ENCODE measurements at regions not wholly inside any gene's neighbourhood (a gene's known extent, or its start where the extent isn't known, plus 50 kb on each side); places are given as distances from the start of the nearest gene placed in this dataset.

GRCh38 chr5:2250365-2250950 is 367.7 kb upstream of the IRX4 start:
- no peak overlapping the region for H3K4me3 ChIP-seq (ENCODE audit: low read length)
- no peak overlapping the region for H3K27ac ChIP-seq (ENCODE audit: low read length)
- H3K79me2 ChIP-seq (replicated peaks; ENCODE audit: insufficient read depth, low read length) = no peaks in the 10 kb centered on the region

GRCh38 chr5:2249442-2249841 is 366.7 kb upstream of the IRX4 start:
- H3K79me2 ChIP-seq (replicated peaks; ENCODE audit: insufficient read depth, low read length) = no peaks in the 10 kb centered on the region
- H3K4me2 ChIP-seq (ENCODE audit: low read length) = no peak overlapping the region
- H3K4me3 ChIP-seq (ENCODE audit: low read length) = no peak overlapping the region
- H3K27ac ChIP-seq (ENCODE audit: low read length) = no peak overlapping the region
- H3K9me3 ChIP-seq (ENCODE audit: low read length) = no peaks in the 10 kb centered on the region
- H3K9me2 ChIP-seq (ENCODE audit: insufficient read depth, low read length) = no peaks in the 10 kb centered on the region
- H3K9ac ChIP-seq (ENCODE audit: low read length) = no peak overlapping the region
- H2AFZ ChIP-seq (ENCODE audit: low read depth, low read length) = no peak overlapping the region
- TF ChIP-seq POLR2AphosphoS5 (IDR thresholded peaks at IDR 0.05) (no peak), EZH2 (IDR thresholded peaks at IDR 0.05; ENCODE audit: borderline replicate concordance, insufficient read depth, low read length, poor library complexity, severe bottlenecking) (no peak), SMC3 (conservative IDR thresholded peaks at IDR 0.05; ENCODE audit: poor library complexity) (no peak)
- H3K36me3 ChIP-seq (ENCODE audit: insufficient read depth, low read length) = no peaks in the 10 kb centered on the region
- no peaks in the 10 kb centered on the region for H4K20me1 ChIP-seq (ENCODE audit: insufficient read depth)
- H3K27me3 ChIP-seq (ENCODE audit: insufficient read depth, low read depth, low read length) = no peaks in the 10 kb centered on the region
- H3F3A ChIP-seq (ENCODE audit: insufficient read depth, low read length, poor library complexity, severe bottlenecking) = no peaks in the 10 kb centered on the region

More at GRCh38 chr5:2250365-2250950, 367.7 kb upstream of the IRX4 start:
- TF ChIP-seq POLR2AphosphoS5 (IDR thresholded peaks at IDR 0.05) (no peak), TAF1 (IDR thresholded peaks at IDR 0.05; ENCODE audit: low read depth) (no peak), REST (IDR thresholded peaks at IDR 0.05; ENCODE audit: borderline replicate concordance) (no peak), EP300 (conservative IDR thresholded peaks at IDR 0.05; ENCODE audit: poor library complexity, severe bottlenecking) (no peak), MXI1 (conservative IDR thresholded peaks at IDR 0.05; ENCODE audit: poor library complexity, severe bottlenecking) (no peak), EZH2 (IDR thresholded peaks at IDR 0.05; ENCODE audit: borderline replicate concordance, insufficient read depth, low read length, poor library complexity, severe bottlenecking) (no peak), CTCF (IDR thresholded peaks at IDR 0.05; ENCODE audit: poor library complexity, severe bottlenecking) (no peak), SMC3 (conservative IDR thresholded peaks at IDR 0.05; ENCODE audit: poor library complexity) (no peak), RAD21 (conservative IDR thresholded peaks at IDR 0.05) (no peak)
- no peaks in the 10 kb centered on the region for H3K9me3 ChIP-seq (ENCODE audit: low read length)
- H3F3A ChIP-seq (ENCODE audit: insufficient read depth, low read length, poor library complexity, severe bottlenecking) = no peaks in the 10 kb centered on the region
- H3K9me2 ChIP-seq (ENCODE audit: insufficient read depth, low read length) = no peaks in the 10 kb centered on the region
- no peaks in the 10 kb centered on the region for H3K36me3 ChIP-seq (ENCODE audit: insufficient read depth, low read length)
- H3K4me2 ChIP-seq (ENCODE audit: low read length) = no peak overlapping the region
- no peaks in the 10 kb centered on the region for H3K27me3 ChIP-seq (ENCODE audit: insufficient read depth, low read depth, low read length)
- H3K9ac ChIP-seq (ENCODE audit: low read length) = no peak overlapping the region
- no peaks in the 10 kb centered on the region for H4K20me1 ChIP-seq (ENCODE audit: insufficient read depth)
- H2AFZ ChIP-seq (ENCODE audit: low read depth, low read length) = no peak overlapping the region

All from neural cell (in vitro differentiated cells).